ENCODE measurements at regions not wholly inside any gene's neighbourhood (a gene's known extent, or its start where the extent isn't known, plus 50 kb on each side); places are given as distances from the start of the nearest gene placed in this dataset.
"Not testable (repeated sequence)": the region's sequence is repeated elsewhere in the genome, so short reads cannot be mapped to it uniquely, and the experiment has no call there.

DNA sequence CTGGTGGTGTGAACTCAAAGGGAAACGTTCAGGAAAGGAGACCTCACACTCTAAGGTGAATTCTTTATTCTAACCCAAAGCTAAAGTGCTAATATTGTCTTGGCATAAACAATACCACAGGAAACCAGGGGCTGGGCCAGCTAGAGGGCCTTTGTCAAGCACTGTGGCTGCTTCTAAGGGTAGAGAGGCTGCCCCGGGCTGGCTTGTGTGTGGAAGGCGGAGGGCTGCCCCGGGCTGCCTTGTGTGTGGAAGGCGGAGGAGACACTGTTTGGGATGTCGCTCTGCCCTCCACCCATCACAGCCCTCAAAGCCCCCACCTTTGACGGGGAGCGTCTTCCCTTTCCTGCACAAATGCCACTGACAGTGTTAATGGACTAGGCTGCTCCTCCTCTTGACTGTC lies 216.8 kb downstream of the TOMM20 start:
- H3K9ac ChIP-seq (ENCODE audit: insufficient read depth in 1 of 2, low read depth in 2 of 2, low read length in 2 of 2) = no peak overlapping the region; a peak in 1 of 4 replicates
- no peaks in the 10 kb centered on the region for H3K27me3 ChIP-seq (ENCODE audit: control insufficient read depth in 2 of 2, insufficient read depth in 2 of 2, low read length in 2 of 2)
- H3K4me2 ChIP-seq (ENCODE audit: insufficient read depth, low read length) = no peak overlapping the region
- 0 out of 3 replicates have a peak, but pooled peaks have one; percentile 25 for ATAC-seq
- no peak overlapping the region for H3K4me3 ChIP-seq
- H3K9me3 ChIP-seq (replicated peaks; ENCODE audit: control insufficient read depth, insufficient read depth, low read depth, low read length) = no peaks in the 10 kb centered on the region
- POLR2A ChIA-PET = interaction anchor here (0.9 to 1.4 kb wide), 2 partner anchors 9 to 61 kb away, joined by 3 to 4 read pairs; no protein-coding TSS in a partner anchor
- BruUV-seq (replicated peaks) = no TSS peak
- CTCF ChIA-PET (ENCODE audit: low intra/inter-chr PET ratio) = no interaction called here
- H3K9me1 ChIP-seq (ENCODE audit: control insufficient read depth, insufficient read depth, low read length) = no peaks in the 10 kb centered on the region
- peaks cover 0 to 5% of the 10 kb centered on the region in 2 experiments; a peak in 2 of 5 replicates for H3K4me1 ChIP-seq (replicated peaks in 1 of 2; ENCODE audit: control insufficient read depth in 2 of 2, insufficient read depth in 2 of 2, low read length in 2 of 2)
- in situ Hi-C loops (cut with MboI) = no loop called here
- peak overlapping the region; percentile 48; the same call in 1 of the 2 replicates for H2AFZ ChIP-seq (ENCODE audit: low read depth, low read length)
- no peak for TF ChIP-seq EGR1 (conservative IDR thresholded peaks at IDR 0.05)
- no peak for TF ChIP-seq HMGN3 (IDR thresholded peaks at IDR 0.05; ENCODE audit: borderline replicate concordance, extremely low read depth, insufficient read length, low read depth, low read length)
- no peak for TF ChIP-seq SIN3B (IDR thresholded peaks at IDR 0.05; ENCODE audit: low read depth)
- TF ChIP-seq, protein P1, sequence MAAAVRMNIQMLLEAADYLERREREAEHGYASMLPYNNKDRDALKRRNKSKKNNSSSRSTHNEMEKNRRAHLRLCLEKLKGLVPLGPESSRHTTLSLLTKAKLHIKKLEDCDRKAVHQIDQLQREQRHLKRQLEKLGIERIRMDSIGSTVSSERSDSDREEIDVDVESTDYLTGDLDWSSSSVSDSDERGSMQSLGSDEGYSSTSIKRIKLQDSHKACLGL (CRISPR knock-in tag; IDR thresholded peaks at IDR 0.05; ENCODE audit: borderline replicate concordance, poor library complexity, severe bottlenecking) = no peak
- no peaks in the 10 kb centered on the region for H3K36me3 ChIP-seq (ENCODE audit: control insufficient read depth, insufficient read depth, low read length)
- intact Hi-C loops (cut with micrococcal nuclease) = no loop called here
- H3K27ac ChIP-seq (ENCODE audit: extremely low read depth, low read depth, low read length) = no peak overlapping the region
- no peaks in the 10 kb centered on the region for H4K20me1 ChIP-seq (replicated peaks; ENCODE audit: control insufficient read depth, insufficient read depth, low read length)
- no peak for DNase-seq (ENCODE audit: extremely low read depth in 1 of 4, low spot score in 3 of 4)
- no peak for FAIRE-seq
- no peaks in the 10 kb centered on the region for H3K79me2 ChIP-seq (ENCODE audit: control insufficient read depth, insufficient read depth, low read length)
- 52% methylated on average over 7 of the region's 8 CpGs for WGBS (ENCODE audit: insufficient coverage, low coverage, missing lambda C conversion rate)

DNA sequence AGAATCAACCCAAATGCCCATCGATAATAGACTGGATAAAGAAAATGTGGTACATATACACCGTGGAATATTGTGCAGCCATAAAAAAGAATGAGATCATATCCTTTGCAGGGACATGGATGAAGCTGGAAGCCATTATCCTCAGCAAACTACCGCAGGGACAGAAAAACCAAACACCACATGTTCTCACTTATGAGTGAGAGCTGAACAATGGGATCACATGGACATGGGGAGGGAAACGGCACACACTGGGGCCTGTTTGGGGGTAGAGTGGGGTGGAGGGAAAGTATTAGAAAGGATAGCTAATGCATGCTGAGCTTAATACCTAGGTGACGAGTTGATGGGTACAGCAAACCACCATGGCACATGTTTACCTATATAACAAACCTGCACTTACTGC lies 217.5 kb downstream of the TOMM20 start:
- WGBS (ENCODE audit: insufficient coverage, low coverage, missing lambda C conversion rate) = 42% methylated on average over 5 of the region's 5 CpGs
- intact Hi-C loops (cut with micrococcal nuclease); H2AFZ ChIP-seq (ENCODE audit: low read depth, low read length); H3K4me1 ChIP-seq (replicated peaks in 1 of 2; ENCODE audit: control insufficient read depth in 2 of 2, insufficient read depth in 2 of 2, low read length in 2 of 2); ATAC-seq; H3K4me3 ChIP-seq; BruUV-seq (replicated peaks); H3K27ac ChIP-seq (ENCODE audit: extremely low read depth, low read depth, low read length); H3K79me2 ChIP-seq (ENCODE audit: control insufficient read depth, insufficient read depth, low read length); H3K9me3 ChIP-seq (replicated peaks; ENCODE audit: control insufficient read depth, insufficient read depth, low read depth, low read length); CTCF ChIA-PET (ENCODE audit: low intra/inter-chr PET ratio); FAIRE-seq; H3K36me3 ChIP-seq (ENCODE audit: control insufficient read depth, insufficient read depth, low read length); H4K20me1 ChIP-seq (replicated peaks; ENCODE audit: control insufficient read depth, insufficient read depth, low read length); H3K9me1 ChIP-seq (ENCODE audit: control insufficient read depth, insufficient read depth, low read length); H3K4me2 ChIP-seq (ENCODE audit: insufficient read depth, low read length); DNase-seq (ENCODE audit: extremely low read depth in 1 of 4, low spot score in 3 of 4); H3K9ac ChIP-seq (ENCODE audit: insufficient read depth in 1 of 2, low read depth in 2 of 2, low read length in 2 of 2); H3K27me3 ChIP-seq (ENCODE audit: control insufficient read depth in 2 of 2, insufficient read depth in 2 of 2, low read length in 2 of 2); in situ Hi-C loops (cut with MboI): not testable (repeated sequence)
- POLR2A ChIA-PET = interaction anchor here (0.6 to 0.9 kb wide), 3 partner anchors 61 to 239 kb away, joined by 3 read pairs; no protein-coding TSS in a partner anchor

Data from K562 (cell line).